GM19455 (cell line): ENCODE measurements at regions not wholly inside any gene's neighbourhood (a gene's known extent, or its start where the extent isn't known, plus 50 kb on each side); places are given as distances from the start of the nearest gene placed in this dataset.

Source experiments
- ATAC-seq: cut with Tn5 transposase; IDR thresholded peaks from one replicate; pipeline ENCODE4 v1.9.1; 2021; ENCODE audit not compliant: unreplicated experiment

GRCh38 chr3:115518100-115518852 is 105.0 kb upstream of the GAP43 start:
- no peak for ATAC-seq

GRCh38 chr3:115520241-115520640 is 103.1 kb upstream of the GAP43 start:
- no peak for ATAC-seq

- no peak for ATAC-seq
These were observed 102.6 kb upstream of the GAP43 start for GRCh38 chr3:115520651-115521245.

- no peak for ATAC-seq
These were observed 99.9 kb upstream of the GAP43 start for GRCh38 chr3:115523458-115523857.

- ATAC-seq, result no peak
These were observed 98.8 kb upstream of the GAP43 start for GRCh38 chr3:115524549-115524948.

GRCh38 chr3:115525731-115526130 is 97.6 kb upstream of the GAP43 start:
- ATAC-seq, result no peak

- ATAC-seq, result no peak
These were observed 90.1 kb upstream of the GAP43 start for GRCh38 chr3:115533218-115533617.

- no peak for ATAC-seq
These were observed 87.1 kb upstream of the GAP43 start for GRCh38 chr3:115536171-115536570.

- no peak for ATAC-seq
These were observed 85.6 kb upstream of the GAP43 start for GRCh38 chr3:115537669-115538068.

GRCh38 chr3:115547207-115547606 is 76.1 kb upstream of the GAP43 start:
- no peak for ATAC-seq

- ATAC-seq, result no peak
These were observed 74.7 kb upstream of the GAP43 start for GRCh38 chr3:115548611-115549010.

- no peak for ATAC-seq
These were observed 74.2 kb upstream of the GAP43 start for GRCh38 chr3:115549071-115549470.

GRCh38 chr3:115550285-115550761 is 73.0 kb upstream of the GAP43 start:
- no peak for ATAC-seq

GRCh38 chr3:115551016-115551415 is 72.3 kb upstream of the GAP43 start:
- no peak for ATAC-seq

- no peak for ATAC-seq
These were observed 71.3 kb upstream of the GAP43 start for GRCh38 chr3:115552007-115552406.

GRCh38 chr3:115553796-115554486 is 69.4 kb upstream of the GAP43 start:
- ATAC-seq, result no peak

GRCh38 chr3:115554487-115554807 is 68.9 kb upstream of the GAP43 start:
- no peak for ATAC-seq

GRCh38 chr3:115562636-115563267 is 60.6 kb upstream of the GAP43 start:
- ATAC-seq, result no peak

- no peak for ATAC-seq
These were observed 59.3 kb upstream of the GAP43 start for GRCh38 chr3:115563984-115564383.

- no peak for ATAC-seq
These were observed 51.9 kb upstream of the GAP43 start for GRCh38 chr3:115571413-115571812.
